ENCODE measurements at regions not wholly inside any gene's neighbourhood (a gene's known extent, or its start where the extent isn't known, plus 50 kb on each side); places are given as distances from the start of the nearest gene placed in this dataset.

- no peak overlapping the region for H3K9ac ChIP-seq (ENCODE audit: low read length)
- no peak overlapping the region for H3K4me2 ChIP-seq (ENCODE audit: low read depth, low read length)
- H3K4me1 ChIP-seq (ENCODE audit: low read length) = no peaks in the 10 kb centered on the region
- DNase-seq = no peak
- H3K9me2 ChIP-seq (replicated peaks; ENCODE audit: insufficient read depth, low read length) = no peaks in the 10 kb centered on the region
- H3K27me3 ChIP-seq (replicated peaks; ENCODE audit: insufficient read depth, low read length) = no peaks in the 10 kb centered on the region
- no peaks in the 10 kb centered on the region for H3K36me3 ChIP-seq (replicated peaks; ENCODE audit: insufficient read depth, low read length)
- H3K27ac ChIP-seq (ENCODE audit: low read length) = no peak overlapping the region
- TF ChIP-seq EZH2 (optimal IDR thresholded peaks at IDR 0.05; ENCODE audit: low read depth, low read length) = no peak
- TF ChIP-seq EZH2phosphoT487 (IDR thresholded peaks at IDR 0.05; ENCODE audit: low read length) = no peak
- TF ChIP-seq CTCF (IDR thresholded peaks at IDR 0.05; ENCODE audit: low read length) = no peak
- no peaks in the 10 kb centered on the region for H3F3A ChIP-seq (ENCODE audit: insufficient read depth, low read length)
- no peaks in the 10 kb centered on the region for H4K20me1 ChIP-seq (ENCODE audit: insufficient read depth, low read length)
- H2AFZ ChIP-seq (ENCODE audit: low read length) = no peak overlapping the region
- no peaks in the 10 kb centered on the region for H3K79me2 ChIP-seq (ENCODE audit: low read length)
- no peaks in the 10 kb centered on the region for H3K9me3 ChIP-seq (replicated peaks; ENCODE audit: insufficient read depth, low read length)
- no peak overlapping the region for H3K4me3 ChIP-seq (ENCODE audit: low read length)
Observed at GRCh38 chr20:7210910-7211309, 443.4 kb downstream of the BMP2 start.

- no peaks in the 10 kb centered on the region for H3F3A ChIP-seq (ENCODE audit: insufficient read depth, low read length)
- H3K9me3 ChIP-seq (replicated peaks; ENCODE audit: insufficient read depth, low read length) = no peaks in the 10 kb centered on the region
- H3K79me2 ChIP-seq (ENCODE audit: low read length) = no peaks in the 10 kb centered on the region
- no peak overlapping the region for H3K9ac ChIP-seq (ENCODE audit: low read length)
- H3K27me3 ChIP-seq (replicated peaks; ENCODE audit: insufficient read depth, low read length) = no peaks in the 10 kb centered on the region
- H2AFZ ChIP-seq (ENCODE audit: low read length) = no peak overlapping the region
- H3K4me1 ChIP-seq (ENCODE audit: low read length) = no peaks in the 10 kb centered on the region
- H3K4me3 ChIP-seq (ENCODE audit: low read length) = no peak overlapping the region
- no peaks in the 10 kb centered on the region for H3K36me3 ChIP-seq (replicated peaks; ENCODE audit: insufficient read depth, low read length)
- DNase-seq = no peak
- no peak overlapping the region for H3K27ac ChIP-seq (ENCODE audit: low read length)
- H3K9me2 ChIP-seq (replicated peaks; ENCODE audit: insufficient read depth, low read length) = no peaks in the 10 kb centered on the region
- no peaks in the 10 kb centered on the region for H4K20me1 ChIP-seq (ENCODE audit: insufficient read depth, low read length)
- no peak overlapping the region for H3K4me2 ChIP-seq (ENCODE audit: low read depth, low read length)
- no peak for TF ChIP-seq CTCF (IDR thresholded peaks at IDR 0.05; ENCODE audit: low read length)
Observed at GRCh38 chr20:7214081-7214740, 446.7 kb downstream of the BMP2 start.

- H3K27me3 ChIP-seq (replicated peaks; ENCODE audit: insufficient read depth, low read length) = no peaks in the 10 kb centered on the region
- H3K9me3 ChIP-seq (replicated peaks; ENCODE audit: insufficient read depth, low read length) = no peaks in the 10 kb centered on the region
- H3K36me3 ChIP-seq (replicated peaks; ENCODE audit: insufficient read depth, low read length) = no peaks in the 10 kb centered on the region
- H3F3A ChIP-seq (ENCODE audit: insufficient read depth, low read length) = no peaks in the 10 kb centered on the region
- H3K4me2 ChIP-seq (ENCODE audit: low read depth, low read length) = no peak overlapping the region
- no peaks in the 10 kb centered on the region for H3K79me2 ChIP-seq (ENCODE audit: low read length)
- no peak overlapping the region for H2AFZ ChIP-seq (ENCODE audit: low read length)
- H3K4me1 ChIP-seq (ENCODE audit: low read length) = no peaks in the 10 kb centered on the region
- no peak for TF ChIP-seq EZH2 (optimal IDR thresholded peaks at IDR 0.05; ENCODE audit: low read depth, low read length)
- TF ChIP-seq CTCF (IDR thresholded peaks at IDR 0.05; ENCODE audit: low read length) = no peak
- TF ChIP-seq EZH2phosphoT487 (IDR thresholded peaks at IDR 0.05; ENCODE audit: low read length) = no peak
- H3K9ac ChIP-seq (ENCODE audit: low read length) = no peak overlapping the region
- H3K9me2 ChIP-seq (replicated peaks; ENCODE audit: insufficient read depth, low read length) = no peaks in the 10 kb centered on the region
- DNase-seq = no peak
- no peak overlapping the region for H3K27ac ChIP-seq (ENCODE audit: low read length)
- H4K20me1 ChIP-seq (ENCODE audit: insufficient read depth, low read length) = no peaks in the 10 kb centered on the region
- H3K4me3 ChIP-seq (ENCODE audit: low read length) = no peak overlapping the region
Observed at GRCh38 chr20:7217606-7218005, 450.1 kb downstream of the BMP2 start.
